H1 (cell line): ENCODE measurements at regions not wholly inside any gene's neighbourhood (a gene's known extent, or its start where the extent isn't known, plus 50 kb on each side); places are given as distances from the start of the nearest gene placed in this dataset.
A peak's percentile ranks its signal among the peaks of the same experiment; 100 is the strongest.

ENCODE experiments used
- CTCF ChIA-PET: fragments of 300-600 bp; sonication (Branson Sonifier 250); formaldehyde crosslinking; loops from one replicate; lab custom pipeline; 2021; ENCODE audit not compliant: partially characterized antibody; lab: Charles Lee
- POLR2A ChIA-PET: fragments of 300-600 bp; sonication (Branson Sonifier 250); formaldehyde crosslinking; loops from one replicate; lab custom pipeline; 2021; ENCODE audit warnings: inconsistent platforms; ENCODE audit not compliant: partially characterized antibody; lab: Charles Lee
- DNase-seq, 2 experiments: peaks; one replicate each; pipeline versions ENCODE4 v3.0.0 to v3.0.0-alpha.2; 2010 to 2022; ENCODE audit warnings: low spot score in 2 of 2, low read depth in 1 of 2, mixed read lengths in 1 of 2
- FAIRE-seq: peaks from 2 replicates; lab custom pipeline; 2011; peaks lifted over from hg19 to GRCh38; lab: Jason Lieb, UNC
- H2AFZ ChIP-seq: 2 replicates; pipeline ENCODE4 v1.8.1; 2012; ENCODE audit warnings: low read length, inconsistent platforms
- H2AK5ac ChIP-seq: 2 replicates; pipeline ENCODE4 v1.6.1; 2013; ENCODE audit warnings: low read depth, low read length
- H2BK120ac ChIP-seq: replicated peaks from 2 replicates; pipeline ENCODE3; 2013; ENCODE audit warnings: low read depth, low read length, inconsistent platforms
- H2BK12ac ChIP-seq: 2 replicates; pipeline ENCODE4 v1.6.1; 2013; ENCODE audit warnings: low read depth, low read length
- H2BK15ac ChIP-seq: 2 replicates; pipeline ENCODE4 v1.6.1; 2013; ENCODE audit warnings: low read length
- H2BK20ac ChIP-seq: 2 replicates; pipeline ENCODE4 v1.6.1; 2013; ENCODE audit warnings: low read length
- H2BK5ac ChIP-seq: 2 replicates; pipeline ENCODE4 v1.6.1; 2013; ENCODE audit warnings: low read depth, low read length
- H3K14ac ChIP-seq: 2 replicates; pipeline ENCODE4 v1.6.1; 2013; ENCODE audit warnings: inconsistent platforms; ENCODE audit not compliant: insufficient read length
- H3K18ac ChIP-seq: 2 replicates; pipeline ENCODE4 v1.6.1; 2013; ENCODE audit warnings: low read length; ENCODE audit errors: extremely low read depth
- H3K23ac ChIP-seq: 2 replicates; pipeline ENCODE4 v1.6.1; 2013; ENCODE audit warnings: inconsistent platforms; ENCODE audit not compliant: insufficient read length
- H3K23me2 ChIP-seq: 2 replicates; pipeline ENCODE4 v1.6.1; 2013; ENCODE audit warnings: low read depth, low read length
- H3K27ac ChIP-seq: 2 replicates; pipeline ENCODE4 v1.6.1; 2011; ENCODE audit warnings: low read depth, low read length, inconsistent platforms
- H3K27me3 ChIP-seq, 4 experiments: replicated peaks in 1 of 4; 1 replicate in 1 of 4; 2 replicates in 3 of 4; pipeline versions ENCODE4 v1.6.1 to v1.8.1; 2011 to 2013; ENCODE audit warnings: low read length in 3 of 4, mild to moderate bottlenecking in 3 of 4, inconsistent platforms in 2 of 4, mixed read lengths in 2 of 4, moderate library complexity in 1 of 4; ENCODE audit not compliant: control insufficient read depth in 3 of 4, insufficient read depth in 3 of 4; ENCODE audit errors: extremely low read depth in 1 of 4
- H3K36me3 ChIP-seq, 4 experiments: 2 replicates each; pipeline versions ENCODE4 v1.6.1 to v1.8.1; 2011 to 2013; ENCODE audit warnings: mild to moderate bottlenecking in 4 of 4, low read length in 3 of 4, moderate library complexity in 2 of 4, control low read depth in 1 of 4, inconsistent platforms in 1 of 4; ENCODE audit not compliant: insufficient read depth in 4 of 4, control insufficient read depth in 2 of 4
- H3K4ac ChIP-seq: replicated peaks from 2 replicates; pipeline ENCODE3; 2013; ENCODE audit warnings: low read length, low read depth, mixed read lengths, inconsistent platforms; ENCODE audit not compliant: insufficient read length
- H3K4me1 ChIP-seq, 4 experiments: replicated peaks in 1 of 4; 1 replicate in 1 of 4; 2 replicates in 3 of 4; pipeline versions ENCODE4 v1.6.1 to v1.8.1; 2011 to 2013; ENCODE audit warnings: low read length in 3 of 4, inconsistent platforms in 2 of 4, mixed read lengths in 1 of 4; ENCODE audit not compliant: insufficient read depth in 4 of 4, control insufficient read depth in 3 of 4
- H3K4me2 ChIP-seq, 2 experiments: 2 replicates each; pipeline versions ENCODE4 v1.6.1 to v1.8.1; 2011 to 2013; ENCODE audit warnings: low read depth in 2 of 2, low read length in 2 of 2, control low read depth in 1 of 2, inconsistent platforms in 1 of 2, mild to moderate bottlenecking in 1 of 2; ENCODE audit not compliant: insufficient read depth in 1 of 2
- H3K4me3 ChIP-seq, 4 experiments: fragments of 200-600, 300-600 bp in 1 of 4; sonication (generic), shearing (Covaris generic), sonication (Bioruptor Twin) in 1 of 4; 2 replicates each; pipeline versions ENCODE4 v1.5.1 to v1.8.1; 2011 to 2016; ENCODE audit warnings: low read length in 4 of 4, low read depth in 3 of 4, control low read depth in 2 of 4, inconsistent platforms in 2 of 4, mild to moderate bottlenecking in 2 of 4, mixed read lengths in 1 of 4, moderate library complexity in 1 of 4; ENCODE audit not compliant: insufficient read depth in 2 of 4; ENCODE audit errors: extremely low read depth in 1 of 4
- H3K56ac ChIP-seq: replicated peaks from 2 replicates; pipeline ENCODE3; 2013; ENCODE audit warnings: low read depth, mild to moderate bottlenecking, mixed read lengths, low read length, inconsistent platforms; ENCODE audit not compliant: insufficient read length
- H3K79me1 ChIP-seq: 2 replicates; pipeline ENCODE4 v1.6.1; 2013; ENCODE audit warnings: low read depth, low read length, control low read depth
- H3K79me2 ChIP-seq, 2 experiments: 2 replicates each; pipeline versions ENCODE4 v1.6.1 to v1.8.1; 2012 to 2013; ENCODE audit warnings: low read length in 2 of 2, mild to moderate bottlenecking in 2 of 2, inconsistent platforms in 1 of 2; ENCODE audit not compliant: insufficient read depth in 2 of 2, control insufficient read depth in 1 of 2
- H3K9ac ChIP-seq, 4 experiments: replicated peaks in 1 of 4; 1 replicate in 1 of 4; 2 replicates in 3 of 4; pipeline versions ENCODE4 v1.6.1 to v1.8.1; 2011 to 2013; ENCODE audit warnings: low read depth in 3 of 4, low read length in 3 of 4, control low read depth in 2 of 4, mild to moderate bottlenecking in 2 of 4, moderate library complexity in 2 of 4, inconsistent platforms in 1 of 4; ENCODE audit errors: extremely low read depth in 1 of 4
- H3K9me3 ChIP-seq, 2 experiments: 2 replicates each; pipeline versions ENCODE4 v1.6.1 to v1.8.1; 2012 to 2013; ENCODE audit warnings: mild to moderate bottlenecking in 2 of 2, moderate library complexity in 2 of 2, control low read depth in 1 of 2, inconsistent platforms in 1 of 2, low read depth in 1 of 2, low read length in 1 of 2, mixed read lengths in 1 of 2; ENCODE audit not compliant: insufficient read depth in 2 of 2
- H4K20me1 ChIP-seq, 2 experiments: replicated peaks in 1 of 2; 2 replicates each; pipeline versions ENCODE3 to v1.8.1; 2011 to 2013; ENCODE audit warnings: inconsistent platforms in 2 of 2, low read length in 2 of 2, mild to moderate bottlenecking in 1 of 2; ENCODE audit not compliant: insufficient read depth in 2 of 2, control insufficient read depth in 1 of 2
- H4K5ac ChIP-seq: 2 replicates; pipeline ENCODE4 v1.6.1; 2013; ENCODE audit warnings: low read length, low read depth, mixed read lengths, inconsistent platforms; ENCODE audit not compliant: insufficient read length
- H4K8ac ChIP-seq: 2 replicates; pipeline ENCODE4 v1.8.0; 2013; ENCODE audit warnings: mild to moderate bottlenecking, moderate library complexity, low read length, inconsistent platforms; ENCODE audit not compliant: insufficient read depth; ENCODE audit errors: extremely low read depth
- H4K91ac ChIP-seq: replicated peaks from 2 replicates; pipeline ENCODE3; 2013; ENCODE audit warnings: low read length, mixed read lengths, inconsistent platforms; ENCODE audit not compliant: insufficient read length
- CTCF ChIP-seq, 3 experiments: IDR thresholded peaks; 1 replicate in 2 of 3; 2 replicates in 1 of 3; pipeline versions ENCODE4 v1.5.1 to v1.6.1; 2011; ENCODE audit warnings: low read length in 3 of 3, mild to moderate bottlenecking in 3 of 3, inconsistent platforms in 2 of 3, low read depth in 1 of 3, moderate library complexity in 1 of 3; ENCODE audit not compliant: insufficient read depth in 1 of 3; ENCODE audit errors: control extremely low read depth in 1 of 3
- EP300 ChIP-seq, 2 experiments: IDR thresholded peaks; 1 replicate in 1 of 2; 2 replicates in 1 of 2; pipeline ENCODE4 v1.6.1; 2011 to 2012; ENCODE audit warnings: low read depth in 2 of 2, low read length in 2 of 2, mild to moderate bottlenecking in 2 of 2, borderline replicate concordance in 1 of 2, inconsistent platforms in 1 of 2, moderate library complexity in 1 of 2
- FOSL1 ChIP-seq: IDR thresholded peaks from 2 replicates; pipeline ENCODE4 v1.6.1; 2011; ENCODE audit warnings: mild to moderate bottlenecking, low read depth, low read length, moderate library complexity; ENCODE audit not compliant: insufficient read depth
- JUN ChIP-seq: IDR thresholded peaks from 2 replicates; pipeline ENCODE4 v1.6.1; 2011; ENCODE audit warnings: low read depth, mild to moderate bottlenecking, improper control_type of control experiment, low read length
- JUND ChIP-seq: IDR thresholded peaks from 2 replicates; pipeline ENCODE4 v1.6.1; 2011; ENCODE audit warnings: mild to moderate bottlenecking, improper control_type of control experiment, low read length
- MAFK ChIP-seq: IDR thresholded peaks from 2 replicates; pipeline ENCODE4 v1.6.1; 2012; ENCODE audit warnings: low read depth, mild to moderate bottlenecking, improper control_type of control experiment, low read length
- MAX ChIP-seq: IDR thresholded peaks from 2 replicates; pipeline ENCODE4 v1.6.1; 2012; ENCODE audit warnings: inconsistent platforms
- SAP30 ChIP-seq: fragments of 300-600 bp; sonication (generic); IDR thresholded peaks from 2 replicates; pipeline ENCODE4 v1.7.1; 2012; ENCODE audit warnings: low read length, moderate library complexity, mild to moderate bottlenecking, inconsistent platforms; ENCODE audit not compliant: insufficient read depth, insufficient replicate concordance
- SP4 ChIP-seq: IDR thresholded peaks from 2 replicates; pipeline ENCODE4 v1.6.1; 2012; ENCODE audit warnings: low read length, inconsistent platforms
- TEAD4 ChIP-seq: IDR thresholded peaks from 2 replicates; pipeline ENCODE4 v1.6.1; 2012; ENCODE audit warnings: low read depth, low read length, inconsistent platforms, mixed read lengths
- ZNF274 ChIP-seq: IDR thresholded peaks from 2 replicates; pipeline ENCODE4 v1.7.0; 2012; ENCODE audit warnings: low read length, borderline replicate concordance; ENCODE audit errors: extremely low read depth
- WGBS, 2 experiments: shearing (Covaris generic) in 1 of 2; methylation state at CpG; one replicate each; pipeline versions ENCODE4 v1.1.6 to v1.1.7; 2013 to 2015; ENCODE audit warnings: low lambda C conversion rate in 2 of 2, mixed read lengths in 2 of 2, inconsistent platforms in 1 of 2, low coverage in 1 of 2, missing lambda C conversion rate in 1 of 2; ENCODE audit not compliant: insufficient replicate concordance in 2 of 2, insufficient coverage in 1 of 2, insufficient read length in 1 of 2; ENCODE audit errors: extremely low coverage in 1 of 2, missing lambda C conversion rate in 1 of 2; 5-methylcytosine and 5-hydroxymethylcytosine counted together

- H2BK120ac ChIP-seq = no peak overlapping the region
- POLR2A ChIA-PET = interaction anchor here (1.0 kb wide), 1 partner anchor 9 kb away, joined by 4 read pairs; no protein-coding TSS in a partner anchor
- peak overlapping the region in 1 of 2 experiments; percentile 36; a peak in 1 of 4 replicates for H3K4me2 ChIP-seq
- H3K27ac ChIP-seq = no peak overlapping the region
- no peak overlapping the region for H2BK15ac ChIP-seq
- H3K36me3 ChIP-seq = no peaks in the 10 kb centered on the region
- no peak overlapping the region for H4K5ac ChIP-seq
- no peak overlapping the region for H3K4ac ChIP-seq
- no peak overlapping the region for H2BK5ac ChIP-seq
- no peak overlapping the region for H3K56ac ChIP-seq
- H3K23ac ChIP-seq = no peak overlapping the region
- no peak overlapping the region for H3K9ac ChIP-seq
- no peaks in the 10 kb centered on the region for H3K23me2 ChIP-seq
- no peak overlapping the region for H2AK5ac ChIP-seq
- no peaks in the 10 kb centered on the region for H3K27me3 ChIP-seq
- no peak overlapping the region for H3K14ac ChIP-seq
- 0 out of 2 replicates have a peak overlapping the region, but pooled peaks have one; percentile 21 for H2BK20ac ChIP-seq
- H3K9me3 ChIP-seq = no peaks in the 10 kb centered on the region
- FAIRE-seq = peak; percentile 96
- H3K79me1 ChIP-seq = no peaks in the 10 kb centered on the region
- H4K8ac ChIP-seq = no peak overlapping the region
- H3K18ac ChIP-seq = no peak overlapping the region
- peaks cover 0 to 3% (median 0%) of the 10 kb centered on the region in 4 experiments; a peak in 1 of 7 replicates for H3K4me1 ChIP-seq
- H3K79me2 ChIP-seq = no peaks in the 10 kb centered on the region
- peak in 1 of 2 experiments; percentile 43 for DNase-seq
- 36% methylated on average over 6 of the region's 6 CpGs; no CpG with 5 or more reads in 1 of the 2 experiments for WGBS, 2 experiments
- H4K91ac ChIP-seq = no peak overlapping the region
- no peak overlapping the region for H3K4me3 ChIP-seq
- H2AFZ ChIP-seq = peak overlapping the region; percentile 31; the same call in 1 of the 2 replicates
- no peak overlapping the region for H2BK12ac ChIP-seq
- CTCF ChIA-PET = interaction anchor here (1.8 kb wide), 1 partner anchor 12 kb away, joined by 4 read pairs; no protein-coding TSS in a partner anchor
- H4K20me1 ChIP-seq = no peaks in the 10 kb centered on the region
- TF ChIP-seq JUND (peak; percentile 79), ZNF274 (no peak), SAP30 (no peak), MAX (0 out of 2 replicates have a peak, but pooled peaks have one; percentile 21), MAFK (no peak), CTCF (IDR thresholded peaks at IDR 0.05; ENCODE audit: control extremely low read depth in 1 of 3, insufficient read depth in 1 of 3, low read depth in 1 of 3, low read length in 3 of 3) (no peak), TEAD4 (no peak), JUN (0 out of 2 replicates have a peak, but pooled peaks have one; percentile 12), SP4 (no peak), FOSL1 (no peak), EP300 (IDR thresholded peaks at IDR 0.05; ENCODE audit: borderline replicate concordance in 1 of 2, low read depth in 2 of 2, low read length in 2 of 2) (no peak)
Observed at GRCh38 chrX:22652596-22652995, 347.2 kb upstream of the DDX53 start.
